OCI-LY3 (cell line): ENCODE measurements at regions not wholly inside any gene's neighbourhood (a gene's known extent, or its start where the extent isn't known, plus 50 kb on each side); places are given as distances from the start of the nearest gene placed in this dataset.

Source experiments
- H2AFZ ChIP-seq: fragments of 200-600, 300-600 bp; shearing (Covaris generic); 2 replicates; pipeline ENCODE4 v1.6.0; 2014; ENCODE audit warnings: antibody characterized with exemption, low read depth, low read length
- H3K27ac ChIP-seq: fragments of 200-600, 300-600 bp; sonication (generic); 2 replicates; pipeline ENCODE4 v1.5.1; 2014; ENCODE audit warnings: mild to moderate bottlenecking, low read length, moderate library complexity, mixed read lengths
- H3K27me3 ChIP-seq: fragments of 200-600, 300-600 bp; sonication (generic); 2 replicates; pipeline ENCODE4 v1.6.1; 2014; ENCODE audit warnings: low read depth, low read length, mixed read lengths
- H3K36me3 ChIP-seq: fragments of 200-600, 300-600 bp; sonication (generic); replicated peaks from 2 replicates; pipeline ENCODE3; 2014; ENCODE audit warnings: low read depth, low read length, mixed read lengths
- H3K4me1 ChIP-seq: fragments of 300-600, 200-600 bp; sonication (generic); 2 replicates; pipeline ENCODE4 v1.6.1; 2014; ENCODE audit warnings: low read length, mixed read lengths
- H3K4me2 ChIP-seq: fragments of 200-600, 300-600 bp; sonication (generic); 2 replicates; pipeline ENCODE4 v1.6.1; 2014; ENCODE audit warnings: low read length, mixed read lengths
- H3K4me3 ChIP-seq: fragments of 300-600, 200-600 bp; sonication (generic); 2 replicates; pipeline ENCODE4 v1.5.1; 2014; ENCODE audit warnings: antibody characterized with exemption, mild to moderate bottlenecking, low read length, moderate library complexity
- H3K79me2 ChIP-seq: fragments of 300-600, 200-600 bp; shearing (Covaris generic); 2 replicates; pipeline ENCODE4 v1.6.1; 2014; ENCODE audit warnings: mild to moderate bottlenecking, low read length, mixed read lengths
- H3K9ac ChIP-seq: fragments of 300-600, 200-600 bp; shearing (Covaris generic); 2 replicates; pipeline ENCODE4 v1.6.0; 2014; ENCODE audit warnings: mild to moderate bottlenecking, low read length, moderate library complexity
- H3K9me3 ChIP-seq: fragments of 200-600, 300-600 bp; shearing (Covaris generic); 2 replicates; pipeline ENCODE4 v1.6.1; 2014; ENCODE audit warnings: low read length, mixed read lengths; ENCODE audit not compliant: insufficient read depth
- H4K20me1 ChIP-seq: fragments of 200-600, 300-600 bp; sonication (generic); 2 replicates; pipeline ENCODE4 v1.6.1; 2016; ENCODE audit warnings: low read length, mixed read lengths; ENCODE audit not compliant: insufficient read depth
- EZH2phosphoT487 ChIP-seq: fragments of 200-600 bp; shearing (Covaris generic); IDR thresholded peaks from 2 replicates; pipeline ENCODE4 v1.6.1; 2018; ENCODE audit warnings: antibody characterized with exemption, mixed run types, low read depth
- TF ChIP-seq, protein P1 (sequence below): fragments of 200-600, 300-600 bp; sonication (generic); IDR thresholded peaks from 2 replicates; pipeline ENCODE4 v1.5.1; 2014; ENCODE audit warnings: antibody characterized with exemption, low read length, low read depth

DNA sequence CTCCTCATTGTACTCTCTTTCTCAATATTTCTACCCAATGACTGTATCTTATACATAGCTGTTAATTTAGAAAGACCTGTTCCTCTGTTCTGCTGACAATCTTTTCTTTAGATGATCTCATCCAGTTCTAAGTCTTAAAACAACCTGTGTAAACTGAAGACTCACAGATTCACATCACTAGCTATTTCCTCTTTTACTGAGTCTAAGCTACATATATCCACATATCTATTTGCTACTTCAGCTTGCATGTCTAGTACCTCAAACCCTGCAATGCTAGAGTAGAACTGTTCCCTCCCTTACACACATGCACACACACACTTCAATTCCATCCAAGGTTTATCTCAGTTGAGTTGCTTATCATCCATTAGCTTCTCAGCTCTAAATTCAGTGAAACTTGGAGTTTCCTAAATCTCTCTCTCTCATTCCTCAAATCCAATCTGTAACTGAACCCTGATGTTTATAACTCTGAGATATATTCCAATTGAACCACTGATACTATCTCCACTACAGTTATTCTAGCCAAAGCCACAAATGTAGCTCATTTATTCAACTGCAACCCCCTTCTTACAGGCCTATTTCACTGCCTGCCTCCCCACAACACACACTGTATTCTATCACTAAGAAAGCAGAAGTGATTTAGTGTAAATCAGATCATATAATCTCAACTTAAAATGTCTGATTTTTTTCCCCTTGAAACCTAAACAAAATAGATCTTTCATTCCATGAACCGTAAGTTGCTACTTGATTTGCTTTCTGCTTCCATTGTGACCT is 1036.8 kb upstream of the POT1 start:
- Histone ChIP-seq H3K27ac (no peak overlapping the region), H3K9ac (no peak overlapping the region), H3K4me1 (no peaks in the 10 kb centered on the region), H3K4me2 (no peak overlapping the region), H3K79me2 (no peaks in the 10 kb centered on the region), H3K9me3 (no peaks in the 10 kb centered on the region), H4K20me1 (no peaks in the 10 kb centered on the region), H2AFZ (peak overlapping the region; percentile 67), H3K27me3 (no peaks in the 10 kb centered on the region), H3K36me3 (no peaks in the 10 kb centered on the region), H3K4me3 (no peak overlapping the region)
- TF ChIP-seq EZH2phosphoT487: no peak
- TF ChIP-seq, protein P1, sequence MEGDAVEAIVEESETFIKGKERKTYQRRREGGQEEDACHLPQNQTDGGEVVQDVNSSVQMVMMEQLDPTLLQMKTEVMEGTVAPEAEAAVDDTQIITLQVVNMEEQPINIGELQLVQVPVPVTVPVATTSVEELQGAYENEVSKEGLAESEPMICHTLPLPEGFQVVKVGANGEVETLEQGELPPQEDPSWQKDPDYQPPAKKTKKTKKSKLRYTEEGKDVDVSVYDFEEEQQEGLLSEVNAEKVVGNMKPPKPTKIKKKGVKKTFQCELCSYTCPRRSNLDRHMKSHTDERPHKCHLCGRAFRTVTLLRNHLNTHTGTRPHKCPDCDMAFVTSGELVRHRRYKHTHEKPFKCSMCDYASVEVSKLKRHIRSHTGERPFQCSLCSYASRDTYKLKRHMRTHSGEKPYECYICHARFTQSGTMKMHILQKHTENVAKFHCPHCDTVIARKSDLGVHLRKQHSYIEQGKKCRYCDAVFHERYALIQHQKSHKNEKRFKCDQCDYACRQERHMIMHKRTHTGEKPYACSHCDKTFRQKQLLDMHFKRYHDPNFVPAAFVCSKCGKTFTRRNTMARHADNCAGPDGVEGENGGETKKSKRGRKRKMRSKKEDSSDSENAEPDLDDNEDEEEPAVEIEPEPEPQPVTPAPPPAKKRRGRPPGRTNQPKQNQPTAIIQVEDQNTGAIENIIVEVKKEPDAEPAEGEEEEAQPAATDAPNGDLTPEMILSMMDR: no peak

DNA sequence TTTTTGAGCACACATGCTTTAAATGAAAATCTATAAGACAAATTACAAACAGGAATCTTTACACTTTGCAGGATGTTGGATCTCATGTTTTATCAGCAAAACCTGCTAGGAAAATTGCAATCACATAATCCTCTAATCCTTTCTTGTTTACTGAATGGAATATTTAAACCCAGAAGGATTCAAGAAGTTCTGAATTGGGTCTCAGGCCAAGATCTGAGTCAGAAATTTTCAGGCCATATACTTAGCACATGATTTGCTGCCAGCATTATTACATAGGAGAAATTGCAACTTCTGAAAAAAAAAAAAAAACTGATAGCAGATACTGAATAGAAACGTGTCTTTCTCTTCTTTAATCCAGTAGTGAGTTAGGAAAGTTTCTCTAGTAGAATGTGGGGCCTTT is 1005.3 kb upstream of the POT1 start:
- no peak overlapping the region for H2AFZ ChIP-seq

DNA sequence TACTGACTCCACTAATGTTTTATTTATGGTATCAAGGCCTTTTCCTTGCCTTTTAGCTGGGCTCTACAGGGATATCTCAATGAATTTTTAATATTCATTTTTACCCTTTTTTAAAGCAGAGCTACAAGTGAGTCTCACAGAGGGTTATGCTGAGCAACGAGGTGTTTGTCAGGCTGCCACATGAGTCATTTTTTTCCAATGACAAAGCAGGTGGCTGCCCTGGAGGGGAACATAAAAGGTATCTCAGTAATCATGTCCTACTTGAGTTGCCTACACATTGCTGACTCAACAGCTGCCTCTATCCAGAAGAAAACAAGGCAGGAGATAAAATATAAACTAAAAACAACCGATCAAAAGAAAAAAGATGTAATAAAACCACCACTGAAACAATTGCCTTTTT is 1004.9 kb upstream of the POT1 start:
- Histone ChIP-seq H3K4me3 (no peak overlapping the region), H3K36me3 (no peaks in the 10 kb centered on the region), H2AFZ (no peak overlapping the region), H3K4me1 (no peaks in the 10 kb centered on the region), H3K4me2 (no peak overlapping the region), H3K27ac (no peak overlapping the region), H4K20me1 (no peaks in the 10 kb centered on the region), H3K79me2 (no peaks in the 10 kb centered on the region), H3K9ac (no peak overlapping the region), H3K27me3 (no peaks in the 10 kb centered on the region), H3K9me3 (no peaks in the 10 kb centered on the region)
- TF ChIP-seq, protein P1: no peak
- no peak for TF ChIP-seq EZH2phosphoT487

More for the DNA sequence above, 1005.3 kb upstream of the POT1 start:
- Histone ChIP-seq H3K4me2 (no peak overlapping the region), H3K4me1 (no peaks in the 10 kb centered on the region), H3K4me3 (no peak overlapping the region), H3K9me3 (no peaks in the 10 kb centered on the region), H3K27me3 (no peaks in the 10 kb centered on the region), H3K27ac (no peak overlapping the region), H3K36me3 (no peaks in the 10 kb centered on the region), H4K20me1 (no peaks in the 10 kb centered on the region), H3K79me2 (no peaks in the 10 kb centered on the region), H3K9ac (no peak overlapping the region)
- TF ChIP-seq, protein P1: no peak
- no peak for TF ChIP-seq EZH2phosphoT487

DNA sequence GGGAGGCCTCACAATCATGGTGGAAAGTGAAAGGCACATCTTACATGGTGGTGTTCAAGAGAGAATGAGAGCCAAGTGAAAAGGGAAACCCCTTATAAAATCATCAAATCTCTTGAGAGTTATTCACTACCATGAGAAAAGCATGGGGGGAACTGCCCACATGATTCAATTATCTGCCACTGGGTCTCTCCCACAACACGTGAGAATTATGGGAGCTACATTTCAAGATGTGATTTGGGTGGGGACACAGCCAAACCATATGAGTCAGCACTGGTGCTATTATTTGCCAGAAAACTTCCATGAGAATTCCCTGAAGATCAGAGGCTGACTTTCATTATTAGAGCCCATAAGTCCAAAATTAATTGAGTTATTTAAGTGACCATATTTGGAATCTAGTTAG is 1001.2 kb upstream of the POT1 start:
- no peak overlapping the region for H3K9ac ChIP-seq
- H3K4me3 ChIP-seq: no peak overlapping the region
- no peak for TF ChIP-seq EZH2phosphoT487
- TF ChIP-seq, protein P1: no peak
- H3K4me1 ChIP-seq: peaks cover 17% of the 10 kb centered on the region; the same call in 1 of the 2 replicates
- no peaks in the 10 kb centered on the region for H3K9me3 ChIP-seq
- H3K27me3 ChIP-seq: no peaks in the 10 kb centered on the region
- H2AFZ ChIP-seq: no peak overlapping the region
- H3K4me2 ChIP-seq: no peak overlapping the region
- no peak overlapping the region for H3K27ac ChIP-seq
- no peaks in the 10 kb centered on the region for H3K36me3 ChIP-seq
- H3K79me2 ChIP-seq: no peaks in the 10 kb centered on the region
- H4K20me1 ChIP-seq: no peaks in the 10 kb centered on the region
